Kidney (tissue), 13 donors: ENCODE measurements at regions not wholly inside any gene's neighbourhood (a gene's known extent, or its start where the extent isn't known, plus 50 kb on each side); places are given as distances from the start of the nearest gene placed in this dataset.

ENCODE experiments used
- DNase-seq, 5 donors: peaks; one replicate each; pipeline ENCODE4 v3.0.0-alpha.2; 2013 to 2020
- FAIRE-seq: peaks from 2 replicates; lab custom pipeline; 2012; peaks lifted over from hg19 to GRCh38; lab: Jason Lieb, UNC
- H3K27ac ChIP-seq, 2 donors: one replicate each; pipeline ENCODE4 v1.7.0; 2013; ENCODE audit warnings: low read depth in 2 of 2, low read length in 2 of 2, inconsistent platforms in 1 of 2
- H3K27me3 ChIP-seq: one replicate; pipeline ENCODE4 v1.7.1; 2013; ENCODE audit warnings: low read length, inconsistent platforms; ENCODE audit not compliant: control insufficient read depth, insufficient read depth
- H3K36me3 ChIP-seq, 3 donors: one replicate each; pipeline versions ENCODE4 v1.7.0 to v1.7.1; 2013; ENCODE audit warnings: low read length in 3 of 3, control low read depth in 1 of 3, inconsistent platforms in 1 of 3; ENCODE audit not compliant: insufficient read depth in 3 of 3, control insufficient read depth in 2 of 3
- H3K4me1 ChIP-seq, 3 donors: one replicate each; pipeline versions ENCODE4 v1.7.0 to v1.7.1; 2013; ENCODE audit warnings: low read length in 3 of 3, inconsistent platforms in 1 of 3, low read depth in 1 of 3; ENCODE audit not compliant: control insufficient read depth in 2 of 3, insufficient read depth in 2 of 3
- H3K4me3 ChIP-seq, 3 donors: one replicate each; pipeline versions ENCODE4 v1.7.0 to v1.8.1; 2013; ENCODE audit warnings: low read length in 3 of 3, control low read depth in 1 of 3, inconsistent platforms in 1 of 3
- H3K9ac ChIP-seq, 3 donors: one replicate each; pipeline versions ENCODE4 v1.7.0 to v1.7.1; 2013; ENCODE audit warnings: low read length in 3 of 3, control low read depth in 1 of 3, inconsistent platforms in 1 of 3
- H3K9me3 ChIP-seq, 3 donors: one replicate each; pipeline versions ENCODE4 v1.7.0 to v1.7.1; 2013; ENCODE audit warnings: low read length in 3 of 3, control low read depth in 1 of 3, inconsistent platforms in 1 of 3; ENCODE audit not compliant: control insufficient read depth in 2 of 3, insufficient read depth in 1 of 3
- CTCF ChIP-seq: IDR thresholded peaks from 3 replicates; pipeline ENCODE4 v1.5.1; 2012; ENCODE audit warnings: mild to moderate bottlenecking, moderate library complexity, borderline replicate concordance; ENCODE audit not compliant: insufficient read depth; ENCODE audit errors: extremely low read depth
- intact Hi-C: fragments of 100-400 bp; cut with DNase I; formaldehyde crosslinking; loops from one replicate; pipeline ENCODE4 v1.11.1; 2022
- donor health status: control.
- donor health status: control.
- donor health status: control.
- donor health status: control.
- donor health status: control.
- donor health status: DM: yes; HTN: yes; CAD: no.
- donor health status: Normal renal cell carcinoma (clear cell type).

GRCh38 chr6:22222469-22222868 lies 74.4 kb downstream of the PRL start:
- Histone ChIP-seq H3K4me1 (no peaks in the 10 kb centered on the region), H3K27me3 (no peaks in the 10 kb centered on the region), H3K36me3 (no peaks in the 10 kb centered on the region), H3K4me3 (no peak overlapping the region), H3K9me3 (no peaks in the 10 kb centered on the region), H3K9ac (no peak overlapping the region), H3K27ac (no peak overlapping the region)
- no peak for DNase-seq
- intact Hi-C loops = no loop called here
- TF ChIP-seq CTCF = no peak
- no peak for FAIRE-seq

GRCh38 chr6:22227824-22228610 lies 68.8 kb downstream of the PRL start:
- DNase-seq (no peak), FAIRE-seq (no peak)
- Histone ChIP-seq H3K4me3 (no peak overlapping the region), H3K9ac (no peak overlapping the region), H3K4me1 (no peaks in the 10 kb centered on the region), H3K9me3 (no peaks in the 10 kb centered on the region), H3K27ac (no peak overlapping the region), H3K36me3 (no peaks in the 10 kb centered on the region), H3K27me3 (no peaks in the 10 kb centered on the region)
- intact Hi-C loops = no loop called here
- TF ChIP-seq CTCF = no peak

- Histone ChIP-seq H3K9ac (no peak overlapping the region), H3K9me3 (no peaks in the 10 kb centered on the region), H3K36me3 (no peaks in the 10 kb centered on the region), H3K27me3 (no peaks in the 10 kb centered on the region), H3K4me3 (no peak overlapping the region), H3K4me1 (no peaks in the 10 kb centered on the region), H3K27ac (no peak overlapping the region)
- no peak for TF ChIP-seq CTCF
- intact Hi-C loops = no loop called here
- FAIRE-seq (no peak), DNase-seq (no peak)
Observed at GRCh38 chr6:22231050-22231449, 65.8 kb downstream of the PRL start.

GRCh38 chr6:22231616-22232015 lies 65.2 kb downstream of the PRL start:
- intact Hi-C loops = no loop called here
- no peaks in the 10 kb centered on the region for H3K27me3 ChIP-seq
- no peak overlapping the region for H3K4me3 ChIP-seq
- no peak overlapping the region for H3K27ac ChIP-seq
- DNase-seq (no peak), FAIRE-seq (no peak)
- H3K4me1 ChIP-seq = no peaks in the 10 kb centered on the region
- no peaks in the 10 kb centered on the region for H3K9me3 ChIP-seq
- no peaks in the 10 kb centered on the region for H3K36me3 ChIP-seq
- H3K9ac ChIP-seq = no peak overlapping the region
- no peak for TF ChIP-seq CTCF
